Pancreas (tissue), 10 donors: ENCODE measurements at regions not wholly inside any gene's neighbourhood (a gene's known extent, or its start where the extent isn't known, plus 50 kb on each side); places are given as distances from the start of the nearest gene placed in this dataset.
"Not testable (repeated sequence)": the region's sequence is repeated elsewhere in the genome, so short reads cannot be mapped to it uniquely, and the experiment has no call there.

Experiments used
- ATAC-seq, 4 donors: fragments of 200-7000 bp; cut with Tn5 transposase; one replicate each; pipeline versions ENCODE4 v1.8.0 to v1.9.1; 2020; ENCODE audit warnings: mild to moderate bottlenecking in 4 of 4, moderate library complexity in 4 of 4
- DNase-seq, 6 donors: peaks; one replicate each; pipeline ENCODE4 v3.0.0-alpha.2; 2020
- FAIRE-seq: peaks from 2 replicates; lab custom pipeline; 2012; peaks lifted over from hg19 to GRCh38; lab: Jason Lieb, UNC
- H3K27ac ChIP-seq, 4 donors: fragments of 200-600 bp; sonication (generic); 1 replicate in 3 of 4; 2 replicates in 1 of 4; pipeline versions ENCODE4 v1.5.0 to v1.8.0; 2020
- H3K27me3 ChIP-seq, 4 donors: fragments of 200-600 bp; one replicate each; pipeline ENCODE4 v1.8.0; 2021
- H3K36me3 ChIP-seq, 3 donors: fragments of 200-600 bp; sonication (generic) in 1 of 3; one replicate each; pipeline versions ENCODE4 v1.5.0 to v1.8.0; 2020 to 2021
- H3K4me1 ChIP-seq, 3 donors: fragments of 200-600 bp; one replicate each; pipeline ENCODE4 v1.8.0; 2021
- H3K4me3 ChIP-seq, 4 donors: fragments of 200-600 bp; sonication (generic) in 2 of 4; one replicate each; pipeline versions ENCODE4 v1.5.0 to v1.8.0; 2020 to 2021
- H3K9me3 ChIP-seq, 4 donors: fragments of 200-600 bp; one replicate each; pipeline ENCODE4 v1.8.0; 2021
- WGBS, 2 donors: extraction: QIAGEN DNeasy Blood & Tissue Kit; methylation state at CpG; one replicate each; pipeline ENCODE4 v1.1.7; 2013; 5-methylcytosine and 5-hydroxymethylcytosine counted together
- intact Hi-C, 3 donors: fragments of 100-400 bp; cut with DNase I; formaldehyde crosslinking; loops; one replicate each; pipeline versions ENCODE4 v1.11.1 to v1.14.2; 2022
- TF ChIP-seq, protein P1 (sequence below), 4 donors: fragments of 200-600 bp; sonication (generic) in 3 of 4; IDR thresholded peaks; one replicate each; pipeline versions ENCODE4 v1.5.0 to v1.8.0; 2021; ENCODE audit warnings: antibody characterized with exemption in 4 of 4
- donor health status: healthy with polysubstance abuse.
- donor health status: DM: no; HTN: no; CAD: no; lungs with moderate emphysema.
- donor health status: DM: no; HTN: no; CAD: no.
- donor health status: control.
- donor health status: control.
- donor health status: Bipolar disorder and iron deficiency.
- donor health status: DM: yes; HTN: yes; CAD: no.
- donor health status: DM: no; HTN: no; CAD: no.
- donor health status: DM: no; HTN: no; CAD: no.
- donor health status: DM: yes; HTN: yes; CAD: no.

DNA sequence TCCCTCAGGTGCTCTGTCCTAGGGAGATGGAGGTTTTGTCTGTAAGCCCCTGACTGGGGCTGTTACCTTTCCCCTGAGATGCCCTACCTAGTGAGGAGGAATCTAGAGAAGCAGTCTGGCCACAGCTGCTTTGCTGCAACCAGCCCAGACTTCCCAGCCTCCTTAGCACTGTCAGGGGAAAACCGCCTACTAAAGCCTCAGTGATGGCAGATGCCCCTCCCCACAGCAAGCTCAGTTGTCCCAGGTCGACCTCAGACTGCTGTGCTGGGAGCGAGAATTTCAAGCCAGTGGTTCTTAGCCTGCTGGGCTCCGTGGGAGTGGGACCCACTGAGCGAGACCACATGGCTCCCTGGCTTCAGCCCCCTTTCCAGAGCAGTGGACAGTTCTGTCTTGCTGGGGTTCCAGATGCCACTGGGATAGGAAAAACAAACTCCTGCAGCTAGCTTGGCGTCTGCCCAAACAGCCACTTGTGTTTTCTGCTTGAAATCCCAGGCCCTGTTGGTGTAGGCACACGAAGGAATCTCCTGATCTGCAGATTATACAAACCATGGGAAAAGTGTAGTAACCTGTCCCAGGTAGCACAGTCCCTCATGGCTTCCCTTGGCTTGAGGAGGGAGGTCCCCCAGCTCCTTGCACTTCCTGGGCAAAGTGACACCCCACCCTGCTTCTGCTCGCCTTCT, 146.4 kb upstream of the PROKR2 start:
- no peak for FAIRE-seq
- WGBS, 2 donors: 26 to 27% methylated on average over 8 of the region's 8 CpGs

DNA sequence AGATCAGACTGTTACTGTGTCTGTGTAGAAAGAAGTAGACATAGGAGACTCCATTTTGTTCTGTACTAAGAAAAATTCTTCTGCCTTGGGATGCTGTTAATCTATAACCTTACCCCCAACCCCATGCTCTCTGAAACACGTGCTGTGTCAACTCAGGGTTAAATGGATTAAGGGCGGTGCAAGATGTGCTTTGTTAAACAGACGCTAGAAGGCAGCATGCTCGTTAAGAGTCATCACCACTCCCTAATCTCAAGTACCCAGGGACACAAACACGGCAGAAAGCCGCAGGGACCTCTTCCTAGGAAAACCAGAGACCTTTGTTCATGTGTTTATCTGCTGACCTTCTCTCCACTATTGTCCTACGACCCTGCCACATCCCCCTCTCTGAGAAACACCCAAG, 137.0 kb upstream of the PROKR2 start:
- ATAC-seq, H3K4me3 ChIP-seq, H3K27ac ChIP-seq, FAIRE-seq, intact Hi-C loops, H3K9me3 ChIP-seq, DNase-seq, H3K27me3 ChIP-seq, H3K4me1 ChIP-seq, H3K36me3 ChIP-seq: not testable (repeated sequence)
- 13 to 20% methylated on average over 6 to 7 of the region's 7 CpGs for WGBS, 2 donors

More for the DNA sequence above, 146.4 kb upstream of the PROKR2 start:
- Histone ChIP-seq H3K36me3 (no peaks in the 10 kb centered on the region), H3K27ac (no peak overlapping the region), H3K27me3 (no peaks in the 10 kb centered on the region), H3K9me3 (no peaks in the 10 kb centered on the region), H3K4me3 (no peak overlapping the region), H3K4me1 (no peaks in the 10 kb centered on the region)
- peak; percentile 87 to 99 (median 96) for ATAC-seq
- TF ChIP-seq, protein P1, sequence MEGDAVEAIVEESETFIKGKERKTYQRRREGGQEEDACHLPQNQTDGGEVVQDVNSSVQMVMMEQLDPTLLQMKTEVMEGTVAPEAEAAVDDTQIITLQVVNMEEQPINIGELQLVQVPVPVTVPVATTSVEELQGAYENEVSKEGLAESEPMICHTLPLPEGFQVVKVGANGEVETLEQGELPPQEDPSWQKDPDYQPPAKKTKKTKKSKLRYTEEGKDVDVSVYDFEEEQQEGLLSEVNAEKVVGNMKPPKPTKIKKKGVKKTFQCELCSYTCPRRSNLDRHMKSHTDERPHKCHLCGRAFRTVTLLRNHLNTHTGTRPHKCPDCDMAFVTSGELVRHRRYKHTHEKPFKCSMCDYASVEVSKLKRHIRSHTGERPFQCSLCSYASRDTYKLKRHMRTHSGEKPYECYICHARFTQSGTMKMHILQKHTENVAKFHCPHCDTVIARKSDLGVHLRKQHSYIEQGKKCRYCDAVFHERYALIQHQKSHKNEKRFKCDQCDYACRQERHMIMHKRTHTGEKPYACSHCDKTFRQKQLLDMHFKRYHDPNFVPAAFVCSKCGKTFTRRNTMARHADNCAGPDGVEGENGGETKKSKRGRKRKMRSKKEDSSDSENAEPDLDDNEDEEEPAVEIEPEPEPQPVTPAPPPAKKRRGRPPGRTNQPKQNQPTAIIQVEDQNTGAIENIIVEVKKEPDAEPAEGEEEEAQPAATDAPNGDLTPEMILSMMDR (IDR thresholded peaks at IDR 0.05): no peak
- peak; percentile 70 to 88 (median 78) for DNase-seq
- intact Hi-C loops: no loop called here

DNA sequence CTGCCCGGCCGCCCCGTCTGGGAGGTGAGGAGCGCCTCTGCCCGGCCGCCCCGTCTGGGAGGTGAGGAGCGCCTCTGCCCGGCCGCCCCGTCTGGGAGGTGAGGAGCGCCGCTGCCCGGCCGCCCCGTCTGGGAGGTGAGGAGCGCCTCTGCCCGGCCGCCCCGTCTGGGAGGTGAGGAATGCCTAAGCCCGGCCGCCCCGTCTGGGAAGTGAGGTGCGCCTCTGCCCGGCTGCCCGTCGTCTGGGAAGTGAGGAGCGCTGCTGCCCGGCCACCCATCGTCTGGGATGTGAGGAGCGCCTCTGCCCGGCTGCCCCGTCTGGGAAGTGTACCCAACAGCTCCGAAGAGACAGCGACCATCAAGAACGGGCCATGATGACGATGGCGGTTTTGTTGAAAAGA, 136.6 kb upstream of the PROKR2 start:
- FAIRE-seq, H3K27ac ChIP-seq, intact Hi-C loops, DNase-seq, H3K36me3 ChIP-seq, H3K9me3 ChIP-seq, H3K4me1 ChIP-seq, H3K27me3 ChIP-seq, H3K4me3 ChIP-seq, ATAC-seq: not testable (repeated sequence)
- 95 to 97% methylated on average over 15 to 38 of the region's 38 CpGs for WGBS, 2 donors

DNA sequence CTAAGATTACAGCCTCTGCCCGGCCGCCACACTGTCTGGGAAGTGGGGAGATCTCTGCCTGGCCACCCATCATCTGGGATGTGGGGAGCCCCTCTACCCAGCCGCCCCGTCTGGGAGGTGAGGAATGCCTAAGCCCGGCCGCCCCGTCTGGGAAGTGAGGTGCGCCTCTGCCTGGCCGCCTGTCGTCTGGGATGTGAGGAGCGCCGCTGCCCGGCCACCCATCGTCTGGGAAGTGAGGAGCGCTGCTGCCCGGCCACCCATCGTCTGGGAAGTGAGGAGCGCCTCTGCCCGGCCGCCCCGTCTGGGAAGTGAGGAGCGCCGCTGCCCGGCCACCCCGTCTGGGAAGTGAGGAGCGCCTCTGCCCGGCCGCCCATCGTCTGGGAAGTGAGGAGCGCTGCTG, 135.9 kb upstream of the PROKR2 start:
- not testable (repeated sequence) for DNase-seq, FAIRE-seq

DNA sequence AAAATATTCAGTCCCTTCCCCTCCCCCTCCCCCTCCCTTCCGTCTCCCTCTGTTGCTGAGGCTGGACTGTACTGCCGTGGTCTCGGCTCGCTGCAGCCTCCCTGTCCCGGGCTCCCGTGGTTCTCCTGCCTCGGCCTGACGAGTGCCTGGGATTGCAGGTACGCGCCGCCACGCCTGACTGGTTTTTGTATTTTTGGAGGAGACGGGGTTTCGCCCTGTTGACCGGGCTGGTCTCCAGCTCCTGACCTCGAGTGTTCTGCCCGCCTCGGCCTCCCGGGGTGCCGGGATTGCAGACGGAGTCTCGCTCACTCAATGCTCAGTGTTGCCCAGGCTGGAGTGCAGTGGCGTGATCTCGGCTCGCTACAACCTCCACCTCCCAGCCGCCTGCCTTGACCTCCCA, 135.5 kb upstream of the PROKR2 start:
- H3K27me3 ChIP-seq, DNase-seq, H3K4me1 ChIP-seq, H3K36me3 ChIP-seq, H3K27ac ChIP-seq, H3K9me3 ChIP-seq, ATAC-seq, FAIRE-seq, H3K4me3 ChIP-seq, intact Hi-C loops: not testable (repeated sequence)
- WGBS, 2 donors: 89 to 90% methylated on average over 16 to 26 of the region's 26 CpGs

More for the DNA sequence above, 135.9 kb upstream of the PROKR2 start:
- H3K27ac ChIP-seq, H3K27me3 ChIP-seq, H3K4me3 ChIP-seq, ATAC-seq, H3K4me1 ChIP-seq, H3K36me3 ChIP-seq, intact Hi-C loops, H3K9me3 ChIP-seq: not testable (repeated sequence)
- WGBS, 2 donors: 96 to 98% methylated on average over 19 to 30 of the region's 30 CpGs

DNA sequence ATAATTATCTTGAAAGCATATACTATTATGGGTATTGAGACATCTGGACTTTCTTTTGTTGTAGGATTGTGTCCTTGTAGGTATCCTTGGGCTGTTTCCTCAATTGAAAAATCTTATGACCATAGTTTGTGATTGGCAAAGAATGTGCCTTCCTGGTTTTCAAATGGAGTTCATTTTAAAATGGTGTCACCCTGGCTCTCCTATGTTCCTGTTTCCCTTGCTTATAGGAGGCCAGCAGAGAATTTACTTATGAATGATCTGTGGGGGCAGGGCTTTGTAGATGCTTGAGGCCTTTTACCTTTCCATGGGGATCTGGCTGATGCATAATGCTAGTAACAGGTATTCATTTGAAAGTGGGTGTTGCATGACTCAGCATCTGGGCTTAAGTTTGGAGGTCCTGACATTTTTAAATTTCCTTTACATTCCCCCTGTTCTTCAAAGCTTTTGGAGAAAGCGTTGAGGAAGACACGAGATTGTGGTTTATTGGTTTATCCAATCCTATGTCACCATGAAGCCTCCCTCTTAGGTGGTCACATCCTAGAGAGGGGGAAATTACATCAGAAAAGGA, 135.0 kb upstream of the PROKR2 start:
- H3K4me3 ChIP-seq: no peak overlapping the region
- no peaks in the 10 kb centered on the region for H3K27me3 ChIP-seq
- H3K4me1 ChIP-seq: no peaks in the 10 kb centered on the region
- H3K36me3 ChIP-seq: no peaks in the 10 kb centered on the region
- DNase-seq: no peak
- intact Hi-C loops: no loop called here
- no peak for ATAC-seq
- H3K9me3 ChIP-seq: no peaks in the 10 kb centered on the region
- FAIRE-seq: no peak
- H3K27ac ChIP-seq: no peak overlapping the region
- WGBS, 2 donors: 89 to 90% methylated on average over 2 of the region's 2 CpGs
- TF ChIP-seq, protein P1 (IDR thresholded peaks at IDR 0.05): no peak
